MM.1S (cell line): ENCODE measurements at regions not wholly inside any gene's neighbourhood (a gene's known extent, or its start where the extent isn't known, plus 50 kb on each side); places are given as distances from the start of the nearest gene placed in this dataset.
"Not testable (repeated sequence)": the region's sequence is repeated elsewhere in the genome, so short reads cannot be mapped to it uniquely, and the experiment has no call there.

Experiments
- DNase-seq: peaks from one replicate; pipeline ENCODE4 v3.0.0-alpha.2; 2015
- H2AFZ ChIP-seq: fragments of 300-600 bp; sonication (generic); 2 replicates; pipeline ENCODE4 v1.6.0; 2016; ENCODE audit warnings: antibody characterized with exemption, low read length
- H3F3A ChIP-seq: fragments of 300-600 bp; sonication (generic); 2 replicates; pipeline ENCODE4 v1.6.1; 2016; ENCODE audit warnings: mild to moderate bottlenecking, antibody characterized with exemption, low read length, moderate library complexity, mixed read lengths; ENCODE audit not compliant: insufficient read depth
- H3K27ac ChIP-seq: fragments of 300-600 bp; sonication (generic); 2 replicates; pipeline ENCODE4 v1.5.1; 2016; ENCODE audit warnings: mild to moderate bottlenecking, low read length
- H3K27me3 ChIP-seq: fragments of 300-600 bp; sonication (generic); replicated peaks from 2 replicates; pipeline ENCODE4 v1.6.0; 2016; ENCODE audit warnings: low read length; ENCODE audit not compliant: insufficient read depth
- H3K36me3 ChIP-seq: fragments of 300-600 bp; sonication (generic); replicated peaks from 2 replicates; pipeline ENCODE4 v1.6.1; 2016; ENCODE audit warnings: mild to moderate bottlenecking, low read length, mixed read lengths; ENCODE audit not compliant: insufficient read depth
- H3K4me1 ChIP-seq: fragments of 300-600 bp; sonication (generic); 2 replicates; pipeline ENCODE4 v1.6.1; 2016; ENCODE audit warnings: low read length, mixed read lengths
- H3K4me2 ChIP-seq: fragments of 300-600 bp; sonication (generic); 2 replicates; pipeline ENCODE4 v1.6.0; 2016; ENCODE audit warnings: low read depth, low read length
- H3K4me3 ChIP-seq: fragments of 300-600 bp; sonication (generic); 2 replicates; pipeline ENCODE4 v1.5.1; 2016; ENCODE audit warnings: low read length, mixed read lengths
- H3K79me2 ChIP-seq: fragments of 300-600 bp; sonication (generic); 2 replicates; pipeline ENCODE4 v1.6.1; 2016; ENCODE audit warnings: mixed run types, low read length, mixed read lengths
- H3K9ac ChIP-seq: fragments of 300-600 bp; sonication (generic); 2 replicates; pipeline ENCODE4 v1.6.1; 2016; ENCODE audit warnings: low read length, mixed read lengths
- H3K9me2 ChIP-seq: fragments of 300-600 bp; sonication (generic); replicated peaks from 2 replicates; pipeline ENCODE4 v1.6.1; 2016; ENCODE audit warnings: mild to moderate bottlenecking, low read length, mixed read lengths; ENCODE audit not compliant: insufficient read depth
- H3K9me3 ChIP-seq: fragments of 300-600 bp; sonication (generic); replicated peaks from 2 replicates; pipeline ENCODE4 v1.6.1; 2016; ENCODE audit warnings: mild to moderate bottlenecking, low read length, mixed read lengths; ENCODE audit not compliant: insufficient read depth
- H4K20me1 ChIP-seq: fragments of 300-600 bp; sonication (generic); 2 replicates; pipeline ENCODE4 v1.6.1; 2016; ENCODE audit warnings: mild to moderate bottlenecking, low read length, moderate library complexity, mixed read lengths; ENCODE audit not compliant: insufficient read depth
- CTCF ChIP-seq: fragments of 300-600 bp; sonication (generic); IDR thresholded peaks from 2 replicates; pipeline ENCODE4 v1.5.1; 2016; ENCODE audit warnings: antibody characterized with exemption, low read length, mixed read lengths
- EZH2 ChIP-seq: fragments of 300-600 bp; sonication (generic); optimal IDR thresholded peaks from 2 replicates; pipeline ENCODE3; 2017; ENCODE audit warnings: low read depth, mild to moderate bottlenecking, antibody characterized with exemption, low read length, mixed read lengths
- EZH2phosphoT487 ChIP-seq: fragments of 300-600 bp; sonication (generic); IDR thresholded peaks from 2 replicates; pipeline ENCODE4 v1.6.1; 2018; ENCODE audit warnings: antibody characterized with exemption, low read length

GRCh38 chr14:56004323-56004722 is 113.9 kb upstream of the PELI2 start:
- Histone ChIP-seq H3K4me3 (no peak overlapping the region), H3K27ac (no peak overlapping the region), H2AFZ (no peak overlapping the region), H4K20me1 (no peaks in the 10 kb centered on the region), H3K9me2 (no peaks in the 10 kb centered on the region), H3K79me2 (no peaks in the 10 kb centered on the region), H3K27me3 (no peaks in the 10 kb centered on the region), H3K36me3 (no peaks in the 10 kb centered on the region), H3K9ac (no peak overlapping the region), H3K4me2 (no peak overlapping the region), H3K9me3 (no peaks in the 10 kb centered on the region), H3F3A (no peaks in the 10 kb centered on the region), H3K4me1 (no peaks in the 10 kb centered on the region)
- no peak for DNase-seq
- TF ChIP-seq EZH2phosphoT487 = no peak
- no peak for TF ChIP-seq CTCF
- TF ChIP-seq EZH2 = no peak

GRCh38 chr14:56004786-56005185 is 113.4 kb upstream of the PELI2 start:
- DNase-seq = no peak
- Histone ChIP-seq H3K4me3 (no peak overlapping the region), H4K20me1 (no peaks in the 10 kb centered on the region), H3K27ac (no peak overlapping the region), H3K36me3 (no peaks in the 10 kb centered on the region), H3K79me2 (no peaks in the 10 kb centered on the region), H3K9me2 (no peaks in the 10 kb centered on the region), H3K27me3 (no peaks in the 10 kb centered on the region), H3K9me3 (no peaks in the 10 kb centered on the region), H3K9ac (no peak overlapping the region), H3K4me2 (no peak overlapping the region), H3F3A (no peaks in the 10 kb centered on the region), H2AFZ (no peak overlapping the region), H3K4me1 (no peaks in the 10 kb centered on the region)
- TF ChIP-seq CTCF = no peak
- TF ChIP-seq EZH2 = no peak
- no peak for TF ChIP-seq EZH2phosphoT487

- no peaks in the 10 kb centered on the region for H3K9me2 ChIP-seq
- H2AFZ ChIP-seq = no peak overlapping the region
- no peaks in the 10 kb centered on the region for H3K27me3 ChIP-seq
- no peak for TF ChIP-seq CTCF
- TF ChIP-seq EZH2phosphoT487 = no peak
- TF ChIP-seq EZH2 = no peak
- no peak overlapping the region for H3K4me2 ChIP-seq
- no peaks in the 10 kb centered on the region for H4K20me1 ChIP-seq
- H3K79me2 ChIP-seq = no peaks in the 10 kb centered on the region
- H3K9ac ChIP-seq = no peak overlapping the region
- no peaks in the 10 kb centered on the region for H3F3A ChIP-seq
- H3K36me3 ChIP-seq = no peaks in the 10 kb centered on the region
- no peaks in the 10 kb centered on the region for H3K4me1 ChIP-seq
- no peak overlapping the region for H3K27ac ChIP-seq
- H3K9me3 ChIP-seq = no peaks in the 10 kb centered on the region
- no peak overlapping the region for H3K4me3 ChIP-seq
- no peak for DNase-seq
Measured at GRCh38 chr14:56005191-56006053, 112.8 kb upstream of the PELI2 start.

GRCh38 chr14:56007491-56007890 is 110.7 kb upstream of the PELI2 start:
- H3K4me3 ChIP-seq, H3K4me1 ChIP-seq, H3K36me3 ChIP-seq, H3K27ac ChIP-seq, H3K9me3 ChIP-seq, H3K79me2 ChIP-seq, H3K27me3 ChIP-seq, H3K9me2 ChIP-seq, H2AFZ ChIP-seq, H3F3A ChIP-seq, DNase-seq, H3K9ac ChIP-seq, H3K4me2 ChIP-seq, H4K20me1 ChIP-seq: not testable (repeated sequence)
